GM12878 (cell line): ENCODE measurements at regions not wholly inside any gene's neighbourhood (a gene's known extent, or its start where the extent isn't known, plus 50 kb on each side); places are given as distances from the start of the nearest gene placed in this dataset.

Experiments used
- ATAC-seq: fragments of 200-7000 bp; cut with Tn5 transposase; 3 replicates; pipeline ENCODE4 v1.9.1; 2020; ENCODE audit warnings: mild to moderate bottlenecking, moderate library complexity
- BruUV-seq: library from RNA; stranded (reverse); fragments of 400-500 nt; replicated peaks from 2 replicates; lab custom pipeline; 2021; lab: Mats Ljungman, UMichigan
- CTCF ChIA-PET: fragments of 300-600 bp; sonication (Branson Sonifier 250); formaldehyde crosslinking; extraction: SDS; loops from one replicate; lab custom pipeline; 2021; ENCODE audit warnings: inconsistent platforms; lab: Yijun Ruan, JAX
- POLR2A ChIA-PET: fragments of 350-600 bp; formaldehyde crosslinking; extraction: SDS; loops from one replicate; lab custom pipeline; 2021; ENCODE audit warnings: inconsistent platforms; lab: Charles Lee
- RAD21 ChIA-PET: fragments of 300-600 bp; sonication (Branson Sonifier 250); formaldehyde crosslinking; loops from one replicate; lab custom pipeline; 2023; ENCODE audit warnings: antibody characterized with exemption; ENCODE audit not compliant: unreplicated experiment; lab: Charles Lee
- SMC1A ChIA-PET: fragments of 300-600 bp; sonication (Branson Sonifier 250); formaldehyde crosslinking; loops from one replicate; lab custom pipeline; 2023; ENCODE audit not compliant: unreplicated experiment, uncharacterized antibody; lab: Charles Lee
- DNase-seq: peaks from one replicate; pipeline ENCODE4 v3.0.0-alpha.2; 2011; ENCODE audit warnings: low read depth, low spot score
- FAIRE-seq: peaks from 3 replicates; lab custom pipeline; 2011; peaks lifted over from hg19 to GRCh38; lab: Jason Lieb, UNC
- H2AFZ ChIP-seq: 2 replicates; pipeline ENCODE4 v1.6.0; 2011; ENCODE audit warnings: low read depth, low read length, control low read depth; ENCODE audit not compliant: control insufficient read depth
- H3K27ac ChIP-seq: 2 replicates; pipeline ENCODE4 v1.5.1; 2011; ENCODE audit warnings: control low read depth; ENCODE audit not compliant: control insufficient read depth, insufficient read depth
- H3K27me3 ChIP-seq, 2 experiments: replicated peaks in 1 of 2; 2 replicates each; pipeline versions ENCODE4 v1.6.0 to v1.6.1; 2011; ENCODE audit warnings: low read length in 1 of 2; ENCODE audit not compliant: control insufficient read depth in 2 of 2, insufficient read depth in 2 of 2
- H3K36me3 ChIP-seq, 2 experiments: 2 replicates each; pipeline ENCODE4 v1.5.1; 2011; ENCODE audit warnings: low read length in 1 of 2; ENCODE audit not compliant: control insufficient read depth in 2 of 2, insufficient read depth in 2 of 2
- H3K4me1 ChIP-seq: 2 replicates; pipeline ENCODE4 v1.6.1; 2011; ENCODE audit warnings: mild to moderate bottlenecking, low read length, moderate library complexity, mixed read lengths; ENCODE audit not compliant: control insufficient read depth, insufficient read depth
- H3K4me2 ChIP-seq: 2 replicates; pipeline ENCODE4 v1.6.0; 2011; ENCODE audit warnings: control low read depth; ENCODE audit not compliant: control insufficient read depth, insufficient read depth
- H3K4me3 ChIP-seq: fragments of 200-600 bp; sonication (generic); 2 replicates; pipeline ENCODE4 v1.5.1; 2016
- H3K79me2 ChIP-seq: 2 replicates; pipeline ENCODE4 v1.6.0; 2011; ENCODE audit warnings: low read length; ENCODE audit not compliant: control insufficient read depth, insufficient read depth
- H3K9ac ChIP-seq: 2 replicates; pipeline ENCODE4 v1.8.0; 2011; ENCODE audit warnings: low read length, control low read depth, mixed read lengths; ENCODE audit not compliant: control insufficient read depth, insufficient read depth
- H3K9me3 ChIP-seq: replicated peaks from 3 replicates; pipeline ENCODE4 v1.5.1; 2011; ENCODE audit warnings: mild to moderate bottlenecking, low read length; ENCODE audit not compliant: control insufficient read depth, insufficient read depth
- H4K20me1 ChIP-seq: 2 replicates; pipeline ENCODE4 v1.6.0; 2011; ENCODE audit not compliant: control insufficient read depth, insufficient read depth
- CBFB ChIP-seq: IDR thresholded peaks from 2 replicates; pipeline ENCODE4 v1.6.1; 2016; ENCODE audit warnings: antibody characterized with exemption, low read depth
- FOXM1 ChIP-seq: IDR thresholded peaks from 2 replicates; pipeline ENCODE4 v1.6.1; 2012; ENCODE audit warnings: low read depth, mild to moderate bottlenecking, inconsistent platforms, low read length, moderate library complexity
- JUND ChIP-seq: IDR thresholded peaks from 2 replicates; pipeline ENCODE4 v1.6.1; 2012; ENCODE audit warnings: low read depth, mild to moderate bottlenecking, low read length, improper control_type of control experiment, moderate library complexity
- KDM1A ChIP-seq: fragments of 200-600 bp; sonication (generic); IDR thresholded peaks from 2 replicates; pipeline ENCODE4 v1.6.1; 2016; ENCODE audit warnings: borderline replicate concordance
- MTA2 ChIP-seq: fragments of 450-650 bp; IDR thresholded peaks from 2 replicates; pipeline ENCODE4 v1.6.1; 2016; ENCODE audit warnings: low read depth, mild to moderate bottlenecking, moderate library complexity
- NBN ChIP-seq: fragments of 450-650 bp; IDR thresholded peaks from 2 replicates; pipeline ENCODE4 v1.6.1; 2016
- PAX5 ChIP-seq: IDR thresholded peaks from 2 replicates; pipeline ENCODE4 v1.6.1; 2011; ENCODE audit warnings: low read depth, low read length, borderline replicate concordance
- RB1 ChIP-seq: fragments of 450-650 bp; formaldehyde crosslinking; IDR thresholded peaks from 2 replicates; pipeline ENCODE4 v1.6.1; 2017; ENCODE audit warnings: mild to moderate bottlenecking, borderline replicate concordance
- SIN3A ChIP-seq: IDR thresholded peaks from 2 replicates; pipeline ENCODE4 v1.6.1; 2012; ENCODE audit warnings: low read depth, low read length, improper control_type of control experiment
- SMAD5 ChIP-seq: IDR thresholded peaks from 2 replicates; pipeline ENCODE4 v1.6.1; 2016; ENCODE audit warnings: antibody characterized with exemption, low read depth
- SMC3 ChIP-seq: IDR thresholded peaks from 2 replicates; pipeline ENCODE4 v1.6.1; 2011; ENCODE audit warnings: low read length, improper control_type of control experiment, borderline replicate concordance
- SPI1 ChIP-seq: IDR thresholded peaks from 2 replicates; pipeline ENCODE4 v1.6.1; 2011; ENCODE audit warnings: low read depth, mild to moderate bottlenecking, low read length, moderate library complexity, borderline replicate concordance; ENCODE audit not compliant: insufficient read depth
- SUZ12 ChIP-seq: fragments of 200-600 bp; sonication (generic); IDR thresholded peaks from one replicate; pipeline ENCODE4 v1.6.1; 2018; ENCODE audit warnings: antibody characterized with exemption, mild to moderate bottlenecking; ENCODE audit not compliant: unreplicated experiment
- TCF3 ChIP-seq: IDR thresholded peaks from 2 replicates; pipeline ENCODE4 v1.6.1; 2012; ENCODE audit warnings: low read depth, mild to moderate bottlenecking, low read length, borderline replicate concordance; ENCODE audit not compliant: insufficient read depth
- WRNIP1 ChIP-seq: IDR thresholded peaks from 2 replicates; pipeline ENCODE4 v1.6.1; 2011; ENCODE audit warnings: low read depth, low read length, improper control_type of control experiment, borderline replicate concordance
- YY1 ChIP-seq: IDR thresholded peaks from 2 replicates; pipeline ENCODE4 v1.6.1; 2011; ENCODE audit warnings: low read depth, mild to moderate bottlenecking, low read length
- ZNF24 ChIP-seq: fragments of 450-650 bp; IDR thresholded peaks from 2 replicates; pipeline ENCODE4 v1.6.1; 2017; ENCODE audit warnings: antibody characterized with exemption, mild to moderate bottlenecking
- WGBS: methylation state at CpG from one replicate; pipeline ENCODE4 v1.1.6; 2016; ENCODE audit warnings: low lambda C conversion rate; ENCODE audit not compliant: insufficient replicate concordance, insufficient coverage; ENCODE audit errors: missing lambda C conversion rate; 5-methylcytosine and 5-hydroxymethylcytosine counted together
- in situ Hi-C: fragments of 300-500 bp; cut with MboI; formaldehyde crosslinking; loops from 9 replicates; pipeline ENCODE4 v1.14.3; 2018; ENCODE audit warnings: mixed read lengths
- intact Hi-C: fragments of 100-400 bp; cut with micrococcal nuclease; formaldehyde crosslinking; loops from one replicate; pipeline ENCODE4 v1.14.2; 2022; ENCODE audit not compliant: unreplicated experiment
- TF ChIP-seq, protein P1 (sequence below): fragments of 450-650 bp; IDR thresholded peaks from 2 replicates; pipeline ENCODE4 v1.6.1; 2014; ENCODE audit warnings: mild to moderate bottlenecking
- TF ChIP-seq, protein P2 (sequence below): fragments of 450-650 bp; formaldehyde crosslinking; IDR thresholded peaks from 2 replicates; pipeline ENCODE4 v1.5.0; 2022; ENCODE audit warnings: mild to moderate bottlenecking, missing genetic modification characterization
- TF ChIP-seq, protein P3 (sequence below), 3 experiments: IDR thresholded peaks in 2 of 3; conservative IDR thresholded peaks in 1 of 3; 2 replicates each; pipeline ENCODE4 v1.5.1; 2011; ENCODE audit warnings: low read depth in 3 of 3, low read length in 3 of 3, mild to moderate bottlenecking in 3 of 3, control low read depth in 2 of 3, moderate library complexity in 2 of 3, inconsistent platforms in 1 of 3, mixed read lengths in 1 of 3; ENCODE audit not compliant: control insufficient read depth in 2 of 3, insufficient read depth in 1 of 3; ENCODE audit errors: extremely low read depth in 1 of 3

DNA sequence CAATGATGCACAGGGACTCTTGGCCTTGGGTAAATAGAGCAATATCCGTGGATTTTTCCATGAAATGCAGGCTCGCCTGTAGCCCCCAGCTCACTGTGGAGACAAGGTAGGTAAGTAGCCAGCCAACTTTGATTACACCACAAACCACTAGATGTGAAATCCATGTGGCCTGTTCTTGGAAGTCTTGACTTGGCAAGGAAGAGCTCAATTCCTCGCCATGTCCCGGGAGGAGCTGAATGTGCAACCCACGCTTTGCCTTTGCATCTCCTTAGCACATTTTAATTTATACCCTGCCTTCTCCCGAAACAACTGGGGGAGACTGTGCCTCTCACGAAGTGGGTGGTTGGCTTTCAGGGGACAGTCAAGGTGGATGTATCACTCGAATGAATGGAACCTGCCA is 347.7 kb upstream of the MKI67 start (continued):
- no peak for TF ChIP-seq KDM1A
- no peak for TF ChIP-seq NBN
- no peak for TF ChIP-seq FOXM1
- TF ChIP-seq, protein P1, sequence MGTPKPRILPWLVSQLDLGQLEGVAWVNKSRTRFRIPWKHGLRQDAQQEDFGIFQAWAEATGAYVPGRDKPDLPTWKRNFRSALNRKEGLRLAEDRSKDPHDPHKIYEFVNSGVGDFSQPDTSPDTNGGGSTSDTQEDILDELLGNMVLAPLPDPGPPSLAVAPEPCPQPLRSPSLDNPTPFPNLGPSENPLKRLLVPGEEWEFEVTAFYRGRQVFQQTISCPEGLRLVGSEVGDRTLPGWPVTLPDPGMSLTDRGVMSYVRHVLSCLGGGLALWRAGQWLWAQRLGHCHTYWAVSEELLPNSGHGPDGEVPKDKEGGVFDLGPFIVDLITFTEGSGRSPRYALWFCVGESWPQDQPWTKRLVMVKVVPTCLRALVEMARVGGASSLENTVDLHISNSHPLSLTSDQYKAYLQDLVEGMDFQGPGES, result no peak
- TF ChIP-seq, protein P2, sequence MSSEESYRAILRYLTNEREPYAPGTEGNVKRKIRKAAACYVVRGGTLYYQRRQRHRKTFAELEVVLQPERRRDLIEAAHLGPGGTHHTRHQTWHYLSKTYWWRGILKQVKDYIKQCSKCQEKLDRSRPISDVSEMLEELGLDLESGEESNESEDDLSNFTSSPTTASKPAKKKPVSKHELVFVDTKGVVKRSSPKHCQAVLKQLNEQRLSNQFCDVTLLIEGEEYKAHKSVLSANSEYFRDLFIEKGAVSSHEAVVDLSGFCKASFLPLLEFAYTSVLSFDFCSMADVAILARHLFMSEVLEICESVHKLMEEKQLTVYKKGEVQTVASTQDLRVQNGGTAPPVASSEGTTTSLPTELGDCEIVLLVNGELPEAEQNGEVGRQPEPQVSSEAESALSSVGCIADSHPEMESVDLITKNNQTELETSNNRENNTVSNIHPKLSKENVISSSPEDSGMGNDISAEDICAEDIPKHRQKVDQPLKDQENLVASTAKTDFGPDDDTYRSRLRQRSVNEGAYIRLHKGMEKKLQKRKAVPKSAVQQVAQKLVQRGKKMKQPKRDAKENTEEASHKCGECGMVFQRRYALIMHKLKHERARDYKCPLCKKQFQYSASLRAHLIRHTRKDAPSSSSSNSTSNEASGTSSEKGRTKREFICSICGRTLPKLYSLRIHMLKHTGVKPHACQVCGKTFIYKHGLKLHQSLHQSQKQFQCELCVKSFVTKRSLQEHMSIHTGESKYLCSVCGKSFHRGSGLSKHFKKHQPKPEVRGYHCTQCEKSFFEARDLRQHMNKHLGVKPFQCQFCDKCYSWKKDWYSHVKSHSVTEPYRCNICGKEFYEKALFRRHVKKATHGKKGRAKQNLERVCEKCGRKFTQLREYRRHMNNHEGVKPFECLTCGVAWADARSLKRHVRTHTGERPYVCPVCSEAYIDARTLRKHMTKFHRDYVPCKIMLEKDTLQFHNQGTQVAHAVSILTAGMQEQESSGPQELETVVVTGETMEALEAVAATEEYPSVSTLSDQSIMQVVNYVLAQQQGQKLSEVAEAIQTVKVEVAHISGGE (CRISPR knock-in tag), result no peak
- no peak for TF ChIP-seq SUZ12
- no peak for TF ChIP-seq PAX5
- no peak for TF ChIP-seq RB1
- no peak for TF ChIP-seq ZNF24

DNA sequence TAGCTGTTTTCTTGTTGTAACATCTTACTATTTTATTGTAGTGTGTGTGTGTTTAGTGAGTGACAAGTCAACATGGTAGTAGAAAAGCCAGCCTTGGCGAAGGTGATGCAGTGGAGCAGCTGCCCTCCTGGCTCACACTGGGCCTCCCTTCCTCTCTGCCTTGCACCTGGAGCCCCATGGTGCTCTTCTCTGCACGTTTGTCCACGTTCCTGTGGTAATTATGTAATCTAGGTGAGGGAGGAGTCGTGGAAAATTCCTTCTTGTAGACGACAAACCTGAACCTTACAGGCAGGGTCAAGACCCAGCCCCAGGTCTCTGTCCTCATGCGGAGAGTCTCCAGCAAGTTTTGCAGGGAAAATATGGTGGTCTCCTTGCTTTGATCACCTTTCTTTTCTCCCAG is 348.3 kb upstream of the MKI67 start:
- H3K79me2 ChIP-seq, result no peaks in the 10 kb centered on the region
- 18% methylated on average over 6 of the region's 6 CpGs for WGBS
- TF ChIP-seq SPI1 (no peak), TCF3 (no peak), MTA2 (no peak), SIN3A (no peak), WRNIP1 (no peak), YY1 (no peak), JUND (no peak), SMC3 (no peak), CBFB (no peak), SMAD5 (no peak)
- TF ChIP-seq, protein P3, sequence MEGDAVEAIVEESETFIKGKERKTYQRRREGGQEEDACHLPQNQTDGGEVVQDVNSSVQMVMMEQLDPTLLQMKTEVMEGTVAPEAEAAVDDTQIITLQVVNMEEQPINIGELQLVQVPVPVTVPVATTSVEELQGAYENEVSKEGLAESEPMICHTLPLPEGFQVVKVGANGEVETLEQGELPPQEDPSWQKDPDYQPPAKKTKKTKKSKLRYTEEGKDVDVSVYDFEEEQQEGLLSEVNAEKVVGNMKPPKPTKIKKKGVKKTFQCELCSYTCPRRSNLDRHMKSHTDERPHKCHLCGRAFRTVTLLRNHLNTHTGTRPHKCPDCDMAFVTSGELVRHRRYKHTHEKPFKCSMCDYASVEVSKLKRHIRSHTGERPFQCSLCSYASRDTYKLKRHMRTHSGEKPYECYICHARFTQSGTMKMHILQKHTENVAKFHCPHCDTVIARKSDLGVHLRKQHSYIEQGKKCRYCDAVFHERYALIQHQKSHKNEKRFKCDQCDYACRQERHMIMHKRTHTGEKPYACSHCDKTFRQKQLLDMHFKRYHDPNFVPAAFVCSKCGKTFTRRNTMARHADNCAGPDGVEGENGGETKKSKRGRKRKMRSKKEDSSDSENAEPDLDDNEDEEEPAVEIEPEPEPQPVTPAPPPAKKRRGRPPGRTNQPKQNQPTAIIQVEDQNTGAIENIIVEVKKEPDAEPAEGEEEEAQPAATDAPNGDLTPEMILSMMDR (IDR thresholded peaks at IDR 0.05 in 2 of 3, conservative IDR thresholded peaks at IDR 0.05 in 1 of 3; ENCODE audit: control insufficient read depth in 2 of 3, extremely low read depth in 1 of 3, insufficient read depth in 1 of 3, low read depth in 3 of 3, low read length in 3 of 3), result no peak
- intact Hi-C loops (no loop called here), in situ Hi-C loops (no loop called here)
- no peak overlapping the region for H2AFZ ChIP-seq
- no TSS peak for BruUV-seq
- FAIRE-seq (no peak), ATAC-seq (no peak), DNase-seq (no peak)
- CTCF ChIA-PET, result no interaction called here
- SMC1A ChIA-PET, result no interaction called here
- no peak overlapping the region for H3K4me2 ChIP-seq
- no peak overlapping the region for H3K27ac ChIP-seq
- no peaks in the 10 kb centered on the region for H3K4me1 ChIP-seq
- H3K36me3 ChIP-seq, result no peaks in the 10 kb centered on the region
- POLR2A ChIA-PET, result no interaction called here
- no peaks in the 10 kb centered on the region for H3K27me3 ChIP-seq
- RAD21 ChIA-PET, result no interaction called here
- H3K9me3 ChIP-seq, result no peaks in the 10 kb centered on the region
- H4K20me1 ChIP-seq, result no peaks in the 10 kb centered on the region
- no peak overlapping the region for H3K4me3 ChIP-seq
- H3K9ac ChIP-seq, result no peak overlapping the region
